ENCODE measurements at regions not wholly inside any gene's neighbourhood (a gene's known extent, or its start where the extent isn't known, plus 50 kb on each side); places are given as distances from the start of the nearest gene placed in this dataset.

DNA sequence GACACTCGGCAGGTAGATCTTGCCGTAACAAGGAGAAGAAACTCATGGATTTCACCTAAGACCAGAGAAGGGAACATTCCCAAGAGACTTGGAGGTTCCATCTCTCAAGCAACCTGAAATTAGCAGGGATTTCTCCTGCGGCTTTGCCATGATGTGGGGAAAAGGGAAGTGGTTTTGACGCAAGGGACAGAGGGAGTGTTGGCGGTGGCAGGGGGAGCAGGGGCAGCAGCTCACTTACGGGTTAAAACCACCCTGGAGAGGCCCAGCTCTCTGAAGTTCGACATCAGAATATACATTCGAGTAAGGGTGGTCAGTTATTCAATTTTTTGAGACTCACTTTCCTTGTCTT is 76.1 kb upstream of the POMP start:
- Histone ChIP-seq H3K27ac (no peak overlapping the region), H3K4me1 (ENCODE audit: insufficient read depth) (no peaks in the 10 kb centered on the region), H3K36me3 (no peaks in the 10 kb centered on the region), H3K4me3 (no peak overlapping the region), H3K27me3 (no peaks in the 10 kb centered on the region), H3K9me3 (no peaks in the 10 kb centered on the region)
- no peak for DNase-seq
- intact Hi-C loops (cut with DNase I) = no loop called here
- WGBS, 3 donors = 74 to 83% (median 80%) methylated on average over 8 of the region's 8 CpGs
- TF ChIP-seq, protein P1, sequence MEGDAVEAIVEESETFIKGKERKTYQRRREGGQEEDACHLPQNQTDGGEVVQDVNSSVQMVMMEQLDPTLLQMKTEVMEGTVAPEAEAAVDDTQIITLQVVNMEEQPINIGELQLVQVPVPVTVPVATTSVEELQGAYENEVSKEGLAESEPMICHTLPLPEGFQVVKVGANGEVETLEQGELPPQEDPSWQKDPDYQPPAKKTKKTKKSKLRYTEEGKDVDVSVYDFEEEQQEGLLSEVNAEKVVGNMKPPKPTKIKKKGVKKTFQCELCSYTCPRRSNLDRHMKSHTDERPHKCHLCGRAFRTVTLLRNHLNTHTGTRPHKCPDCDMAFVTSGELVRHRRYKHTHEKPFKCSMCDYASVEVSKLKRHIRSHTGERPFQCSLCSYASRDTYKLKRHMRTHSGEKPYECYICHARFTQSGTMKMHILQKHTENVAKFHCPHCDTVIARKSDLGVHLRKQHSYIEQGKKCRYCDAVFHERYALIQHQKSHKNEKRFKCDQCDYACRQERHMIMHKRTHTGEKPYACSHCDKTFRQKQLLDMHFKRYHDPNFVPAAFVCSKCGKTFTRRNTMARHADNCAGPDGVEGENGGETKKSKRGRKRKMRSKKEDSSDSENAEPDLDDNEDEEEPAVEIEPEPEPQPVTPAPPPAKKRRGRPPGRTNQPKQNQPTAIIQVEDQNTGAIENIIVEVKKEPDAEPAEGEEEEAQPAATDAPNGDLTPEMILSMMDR (IDR thresholded peaks at IDR 0.05) = no peak
- TF ChIP-seq POLR2A (IDR thresholded peaks at IDR 0.05) (no peak), EP300 (IDR thresholded peaks at IDR 0.05) (no peak)

- Histone ChIP-seq H3K27me3 (no peaks in the 10 kb centered on the region), H3K4me1 (ENCODE audit: insufficient read depth) (no peaks in the 10 kb centered on the region), H3K36me3 (no peaks in the 10 kb centered on the region), H3K4me3 (no peak overlapping the region), H3K9me3 (no peaks in the 10 kb centered on the region), H3K27ac (no peak overlapping the region)
- DNase-seq = no peak
- TF ChIP-seq EP300 (IDR thresholded peaks at IDR 0.05) (no peak), POLR2A (IDR thresholded peaks at IDR 0.05) (no peak)
- TF ChIP-seq, protein P1 (IDR thresholded peaks at IDR 0.05) = no peak
- WGBS, 3 donors = 61 to 62% (median 61%) methylated on average over 9 of the region's 9 CpGs
- intact Hi-C loops (cut with DNase I) = no loop called here
Measured at GRCh38 chr13:28582225-28582891, 76.6 kb upstream of the POMP start.

DNA sequence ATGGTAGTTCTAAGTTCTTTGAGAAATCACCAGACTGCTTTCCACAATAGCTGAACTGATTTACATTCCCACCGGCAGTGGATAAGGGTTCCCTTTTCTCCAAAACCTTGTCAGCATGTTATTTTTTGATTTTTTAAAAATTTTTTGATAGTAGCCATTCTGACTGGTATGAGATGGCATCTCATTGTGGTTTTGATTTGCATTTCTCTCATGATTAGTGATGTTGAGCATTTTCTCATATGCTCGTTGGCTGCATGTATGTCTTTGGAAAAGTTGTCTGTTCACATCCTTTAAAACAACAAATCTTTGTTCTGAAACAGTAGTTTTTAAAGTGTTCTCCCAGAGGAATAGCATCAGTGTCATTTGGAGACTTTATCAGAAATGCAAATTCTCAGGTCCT is 77.5 kb upstream of the POMP start:
- WGBS, 3 donors = 91% methylated on average over 2 of the region's 2 CpGs
- Histone ChIP-seq H3K27me3 (no peaks in the 10 kb centered on the region), H3K27ac (no peak overlapping the region), H3K36me3 (no peaks in the 10 kb centered on the region), H3K4me3 (no peak overlapping the region), H3K4me1 (ENCODE audit: insufficient read depth) (no peaks in the 10 kb centered on the region), H3K9me3 (no peaks in the 10 kb centered on the region)
- intact Hi-C loops (cut with DNase I) = no loop called here
- DNase-seq = no peak
- TF ChIP-seq EP300 (IDR thresholded peaks at IDR 0.05) (no peak), POLR2A (IDR thresholded peaks at IDR 0.05) (no peak)
- TF ChIP-seq, protein P1 (IDR thresholded peaks at IDR 0.05) = no peak

DNA sequence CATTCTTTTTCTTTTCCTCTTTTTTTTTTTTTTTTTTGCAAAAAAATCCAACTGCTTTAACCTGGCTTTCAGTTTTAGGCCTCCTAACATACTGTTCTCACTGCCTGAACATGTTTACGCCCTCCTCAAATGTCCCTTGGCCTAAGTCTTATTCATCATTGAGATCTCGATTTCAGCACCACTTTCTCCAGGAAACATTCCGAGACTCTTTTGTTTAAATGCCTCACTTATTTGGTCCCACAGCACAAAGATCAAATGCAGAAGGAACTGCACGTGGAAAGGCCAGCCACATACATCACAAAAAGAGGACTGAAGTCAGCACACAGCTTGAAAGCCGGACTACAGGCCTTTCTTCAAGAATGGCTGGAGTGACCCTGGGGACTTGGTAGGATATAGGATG is 79.2 kb upstream of the POMP start:
- H3K4me1 ChIP-seq (ENCODE audit: insufficient read depth) = no peaks in the 10 kb centered on the region
- WGBS, 3 donors = 70 to 75% (median 70%) methylated on average over 5 of the region's 5 CpGs
- no peaks in the 10 kb centered on the region for H3K36me3 ChIP-seq
- intact Hi-C loops (cut with DNase I) = no loop called here
- H3K27ac ChIP-seq = no peak overlapping the region
- H3K9me3 ChIP-seq = no peaks in the 10 kb centered on the region
- no peaks in the 10 kb centered on the region for H3K27me3 ChIP-seq
- TF ChIP-seq POLR2A (IDR thresholded peaks at IDR 0.05) = no peak
- no peak overlapping the region for H3K4me3 ChIP-seq
- DNase-seq = no peak

DNA sequence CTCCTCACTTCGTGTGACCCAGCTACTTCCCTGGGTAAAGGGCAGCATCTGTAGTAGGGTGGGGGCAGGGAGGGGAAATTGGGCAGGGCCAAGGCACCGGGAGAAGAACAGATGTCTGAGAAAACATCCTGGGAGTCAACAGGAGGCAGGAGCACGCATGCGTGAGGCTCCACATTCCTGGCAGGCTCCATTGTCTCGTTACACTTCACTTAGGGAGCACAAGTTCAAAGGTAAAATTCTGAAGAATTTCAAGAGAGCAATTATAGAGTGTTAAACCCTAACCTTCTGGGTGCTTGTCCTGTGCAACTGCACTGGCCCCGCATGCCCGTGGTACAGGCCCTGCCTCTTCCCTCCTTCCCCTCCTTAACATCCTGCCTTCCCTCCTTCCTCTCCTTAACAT is 79.6 kb upstream of the POMP start:
- H3K27me3 ChIP-seq = no peaks in the 10 kb centered on the region

More for the DNA sequence above, 79.6 kb upstream of the POMP start:
- DNase-seq = no peak
- Histone ChIP-seq H3K27ac (no peak overlapping the region), H3K4me3 (no peak overlapping the region), H3K36me3 (no peaks in the 10 kb centered on the region), H3K4me1 (ENCODE audit: insufficient read depth) (no peaks in the 10 kb centered on the region), H3K9me3 (no peaks in the 10 kb centered on the region)
- WGBS, 3 donors = 28 to 38% (median 35%) methylated on average over 7 of the region's 7 CpGs
- TF ChIP-seq POLR2A (IDR thresholded peaks at IDR 0.05) (no peak), EP300 (IDR thresholded peaks at IDR 0.05) (no peak)
- TF ChIP-seq, protein P1 (IDR thresholded peaks at IDR 0.05) = no peak
- intact Hi-C loops (cut with DNase I) = no loop called here
